ENCODE measurements at regions not wholly inside any gene's neighbourhood (a gene's known extent, or its start where the extent isn't known, plus 50 kb on each side); places are given as distances from the start of the nearest gene placed in this dataset.

GRCh38 chr1:30272277-30273020 lies 450.9 kb downstream of the MATN1 start:
- TF ChIP-seq RARB (CRISPR knock-in tag; IDR thresholded peaks at IDR 0.05) = no peak
- TF ChIP-seq GLIS3 (CRISPR knock-in tag; IDR thresholded peaks at IDR 0.05) = no peak
- TF ChIP-seq CSDC2 (CRISPR knock-in tag; IDR thresholded peaks at IDR 0.05) = no peak
- TF ChIP-seq ZFP30 (CRISPR knock-in tag; IDR thresholded peaks at IDR 0.05) = no peak
- TF ChIP-seq PPARA (CRISPR knock-in tag; IDR thresholded peaks at IDR 0.05; ENCODE audit: borderline replicate concordance) = no peak
- TF ChIP-seq POU6F1 (CRISPR knock-in tag; IDR thresholded peaks at IDR 0.05; ENCODE audit: borderline replicate concordance, low read depth) = no peak
- no peak for TF ChIP-seq ZNF8 (CRISPR knock-in tag; IDR thresholded peaks at IDR 0.05)
- TF ChIP-seq PATZ1 (CRISPR knock-in tag; IDR thresholded peaks at IDR 0.05; ENCODE audit: borderline replicate concordance) = no peak
- ATAC-seq = no peak

GRCh38 chr1:30271401-30272276 lies 451.7 kb downstream of the MATN1 start:
- TF ChIP-seq PPARA (CRISPR knock-in tag; IDR thresholded peaks at IDR 0.05; ENCODE audit: borderline replicate concordance) (no peak), ZNF70 (CRISPR knock-in tag; IDR thresholded peaks at IDR 0.05) (no peak), POU6F1 (CRISPR knock-in tag; IDR thresholded peaks at IDR 0.05; ENCODE audit: borderline replicate concordance, low read depth) (no peak), ESRRG (CRISPR knock-in tag; IDR thresholded peaks at IDR 0.05) (no peak), OSR1 (CRISPR knock-in tag; IDR thresholded peaks at IDR 0.05) (no peak)
- no peak for ATAC-seq

GRCh38 chr1:30270461-30270860 lies 452.9 kb downstream of the MATN1 start:
- ATAC-seq = no peak
- TF ChIP-seq CSDC2 (CRISPR knock-in tag; IDR thresholded peaks at IDR 0.05) (no peak), ISL1 (CRISPR knock-in tag; IDR thresholded peaks at IDR 0.05) (no peak), BACH2 (CRISPR knock-in tag; IDR thresholded peaks at IDR 0.05; ENCODE audit: borderline replicate concordance) (no peak), OSR1 (CRISPR knock-in tag; IDR thresholded peaks at IDR 0.05) (no peak), ZFP30 (CRISPR knock-in tag; IDR thresholded peaks at IDR 0.05) (no peak), ZC3H10 (CRISPR knock-in tag; IDR thresholded peaks at IDR 0.05) (no peak), CREB5 (CRISPR knock-in tag; IDR thresholded peaks at IDR 0.05; ENCODE audit: low read depth) (no peak), GLIS3 (CRISPR knock-in tag; IDR thresholded peaks at IDR 0.05) (no peak), TCF4 (CRISPR knock-in tag; IDR thresholded peaks at IDR 0.05; ENCODE audit: borderline replicate concordance) (no peak), CSRNP3 (CRISPR knock-in tag; IDR thresholded peaks at IDR 0.05) (no peak), PATZ1 (CRISPR knock-in tag; IDR thresholded peaks at IDR 0.05; ENCODE audit: borderline replicate concordance) (no peak), ZFP3 (CRISPR knock-in tag; IDR thresholded peaks at IDR 0.05) (no peak), TSHZ2 (CRISPR knock-in tag; IDR thresholded peaks at IDR 0.05) (no peak), ARNTL (CRISPR knock-in tag; IDR thresholded peaks at IDR 0.05; ENCODE audit: borderline replicate concordance, low read depth) (no peak), ZNF565 (CRISPR knock-in tag; conservative IDR thresholded peaks at IDR 0.05; ENCODE audit: low read depth) (no peak), POU6F1 (CRISPR knock-in tag; IDR thresholded peaks at IDR 0.05; ENCODE audit: borderline replicate concordance, low read depth) (no peak)
